Activated T-helper 17 cell treated with anti-CD3 and anti-CD28 coated beads, Interleukin-2, amount 50 U/mL, for 72 hours (primary cell): ENCODE measurements at regions not wholly inside any gene's neighbourhood (a gene's known extent, or its start where the extent isn't known, plus 50 kb on each side); places are given as distances from the start of the nearest gene placed in this dataset.

ENCODE experiments used
- ATAC-seq: fragments of 150-1000 bp; cut with Tn5 transposase; replicated peaks from 2 replicates; pipeline ENCODE4 v1.10.0; 2021; ENCODE audit warnings: mild to moderate bottlenecking, moderate library complexity
- H3K27ac Mint-ChIP-seq: one replicate; pipeline ENCODE4 v1.8.0; 2022; ENCODE audit warnings: mixed read lengths
- H3K27me3 Mint-ChIP-seq: one replicate; pipeline ENCODE4 v1.8.0; 2022; ENCODE audit warnings: mixed read lengths
- H3K36me3 Mint-ChIP-seq: one replicate; pipeline ENCODE4 v1.8.0; 2022; ENCODE audit warnings: low read depth, mild to moderate bottlenecking, mixed read lengths
- H3K4me1 Mint-ChIP-seq: one replicate; pipeline ENCODE4 v1.8.0; 2022; ENCODE audit warnings: mixed read lengths
- H3K4me3 Mint-ChIP-seq: one replicate; pipeline ENCODE4 v1.8.0; 2022; ENCODE audit warnings: mild to moderate bottlenecking, mixed read lengths
- H3K9me3 Mint-ChIP-seq: one replicate; pipeline ENCODE4 v1.8.0; 2022; ENCODE audit warnings: mixed read lengths

DNA sequence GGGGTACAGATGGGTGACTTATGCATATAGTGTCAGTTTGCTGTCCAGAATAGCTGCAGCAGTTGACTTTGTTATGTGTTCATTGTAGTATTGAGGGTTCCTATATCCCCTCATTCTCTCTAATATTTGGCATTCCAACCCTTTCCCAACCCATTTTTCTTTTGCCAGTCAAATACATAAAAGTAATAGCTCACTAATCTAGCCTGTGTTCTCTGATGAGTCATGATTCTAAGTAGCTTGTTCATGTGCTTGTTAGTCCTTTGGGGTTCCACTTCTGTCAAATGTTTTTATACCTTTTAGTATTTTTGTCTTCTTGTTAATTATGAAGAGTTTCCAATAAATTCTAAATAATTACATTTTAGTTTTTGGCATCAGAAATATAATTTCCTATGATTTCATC, 99.2 kb upstream of the MROH9 start:
- ATAC-seq, result no peak
- Mint-ChIP-seq H3K27me3 (peaks cover 7% of the 10 kb centered on the region), H3K36me3 (no peaks in the 10 kb centered on the region), H3K9me3 (no peaks in the 10 kb centered on the region), H3K4me3 (no peak overlapping the region), H3K27ac (no peak overlapping the region), H3K4me1 (no peaks in the 10 kb centered on the region)

DNA sequence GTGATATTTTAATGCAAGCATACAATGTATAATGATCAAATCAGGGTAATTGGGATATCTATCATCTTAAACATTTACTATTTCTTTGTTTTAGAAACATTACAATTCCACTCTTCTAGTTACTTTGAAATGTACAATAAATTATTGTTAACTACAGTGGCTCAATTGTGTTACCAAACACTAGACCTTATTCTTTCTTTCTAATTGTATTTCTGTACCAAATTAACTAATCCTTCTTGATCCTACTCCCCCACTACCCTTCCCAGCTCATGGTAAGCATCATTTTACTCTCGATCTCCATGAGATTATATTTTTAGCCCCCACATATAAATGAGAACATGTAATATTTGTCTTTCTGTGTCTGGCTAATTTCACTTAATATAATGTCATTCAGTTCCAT, 95.0 kb upstream of the MROH9 start:
- no peak overlapping the region for H3K27ac Mint-ChIP-seq
- no peak for ATAC-seq
- H3K36me3 Mint-ChIP-seq, result no peaks in the 10 kb centered on the region
- H3K9me3 Mint-ChIP-seq, result no peaks in the 10 kb centered on the region
- H3K4me3 Mint-ChIP-seq, result no peak overlapping the region
- H3K27me3 Mint-ChIP-seq, result peaks cover 7% of the 10 kb centered on the region
- no peaks in the 10 kb centered on the region for H3K4me1 Mint-ChIP-seq

DNA sequence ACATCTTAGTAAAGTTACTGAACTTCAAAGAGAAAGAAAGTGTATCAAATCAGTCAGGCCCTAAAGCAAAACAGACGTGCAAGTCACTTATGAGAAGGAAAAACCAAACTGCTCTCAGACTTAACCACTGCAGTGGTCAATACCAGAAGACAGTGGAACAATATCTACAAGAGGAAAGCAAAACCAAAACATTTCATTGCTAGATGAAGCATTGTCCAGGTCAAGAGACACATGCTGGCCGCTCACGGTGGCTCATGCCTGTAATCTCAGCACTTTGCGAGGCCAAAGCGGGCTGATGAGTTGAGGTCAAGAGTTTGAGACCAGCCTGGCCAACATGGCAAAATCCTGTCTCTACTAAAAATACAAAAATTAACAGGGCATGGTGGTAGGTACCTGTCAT, 82.0 kb upstream of the MROH9 start:
- peaks cover 34% of the 10 kb centered on the region for H3K27me3 Mint-ChIP-seq
- ATAC-seq, result peak; percentile 12
- H3K9me3 Mint-ChIP-seq, result peaks cover 4% of the 10 kb centered on the region
- no peak overlapping the region for H3K27ac Mint-ChIP-seq
- no peak overlapping the region for H3K4me3 Mint-ChIP-seq
- H3K4me1 Mint-ChIP-seq, result no peaks in the 10 kb centered on the region
- H3K36me3 Mint-ChIP-seq, result no peaks in the 10 kb centered on the region

DNA sequence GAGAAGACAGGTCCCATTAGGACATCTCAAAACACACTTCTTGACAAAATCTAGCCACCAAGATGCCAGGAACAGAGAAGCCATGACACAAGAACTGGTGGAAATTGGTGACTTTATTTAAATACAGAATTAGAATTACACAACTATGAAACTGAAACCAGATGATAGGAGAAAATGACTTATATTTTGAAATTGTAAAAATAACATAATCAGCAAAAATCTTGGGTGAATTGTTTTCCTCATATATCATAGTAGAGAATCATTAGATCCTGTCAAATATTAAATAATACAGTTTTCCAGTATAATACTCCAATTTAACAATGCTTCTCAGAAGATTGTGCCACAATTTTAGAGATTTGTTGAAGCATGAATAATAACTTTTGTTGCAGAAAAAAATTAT, 81.5 kb upstream of the MROH9 start:
- Mint-ChIP-seq H3K9me3 (peaks cover 6% of the 10 kb centered on the region), H3K27me3 (peaks cover 39% of the 10 kb centered on the region), H3K4me3 (no peak overlapping the region), H3K27ac (no peak overlapping the region), H3K36me3 (no peaks in the 10 kb centered on the region), H3K4me1 (no peaks in the 10 kb centered on the region)
- ATAC-seq, result no peak

DNA sequence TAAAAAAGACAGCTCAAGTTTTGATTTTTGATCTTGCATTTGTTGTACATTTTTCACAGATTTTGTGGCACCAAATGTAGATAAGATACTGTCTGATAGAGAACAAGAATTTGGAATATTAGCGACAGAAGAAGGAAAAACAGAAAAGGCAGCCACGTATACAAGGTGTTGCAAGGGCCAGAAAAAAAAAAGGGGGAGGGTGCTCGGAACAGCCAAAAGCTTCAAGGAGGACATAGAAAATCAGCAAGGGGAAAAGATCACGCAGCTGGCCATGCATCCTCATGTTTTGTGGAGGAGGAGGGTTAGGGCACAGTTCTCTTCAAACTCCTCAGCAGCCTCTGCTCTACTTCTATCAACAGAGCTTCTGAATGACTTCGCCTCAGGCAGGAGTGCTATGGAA, 80.7 kb upstream of the MROH9 start:
- no peak overlapping the region for H3K4me3 Mint-ChIP-seq
- no peak for ATAC-seq

DNA sequence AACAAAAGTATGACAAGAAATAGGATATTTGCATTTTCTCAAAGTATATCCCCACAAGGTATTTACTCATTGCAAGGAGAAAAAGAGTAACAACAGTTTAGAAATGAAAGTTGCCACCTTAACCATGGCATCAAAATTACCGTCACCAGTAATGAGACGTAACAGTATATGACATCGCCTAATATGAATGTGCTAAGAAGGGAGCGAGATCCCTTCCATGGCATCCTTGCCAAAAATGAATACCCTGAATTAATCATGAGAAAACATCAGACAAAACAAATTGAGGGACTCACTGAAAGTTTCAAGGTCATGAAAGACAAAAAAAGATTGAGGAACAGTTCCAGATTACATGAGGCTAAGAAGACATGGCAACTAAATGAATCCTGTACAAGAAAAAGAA, 78.9 kb upstream of the MROH9 start:
- Mint-ChIP-seq H3K4me1 (no peaks in the 10 kb centered on the region), H3K9me3 (peaks cover 4% of the 10 kb centered on the region), H3K4me3 (no peak overlapping the region), H3K36me3 (no peaks in the 10 kb centered on the region), H3K27me3 (peaks cover 28% of the 10 kb centered on the region), H3K27ac (no peak overlapping the region)
- no peak for ATAC-seq

More for the DNA sequence above, 80.7 kb upstream of the MROH9 start:
- Mint-ChIP-seq H3K27me3 (peaks cover 34% of the 10 kb centered on the region), H3K36me3 (no peaks in the 10 kb centered on the region), H3K4me1 (no peaks in the 10 kb centered on the region), H3K9me3 (peaks cover 7% of the 10 kb centered on the region), H3K27ac (no peak overlapping the region)

DNA sequence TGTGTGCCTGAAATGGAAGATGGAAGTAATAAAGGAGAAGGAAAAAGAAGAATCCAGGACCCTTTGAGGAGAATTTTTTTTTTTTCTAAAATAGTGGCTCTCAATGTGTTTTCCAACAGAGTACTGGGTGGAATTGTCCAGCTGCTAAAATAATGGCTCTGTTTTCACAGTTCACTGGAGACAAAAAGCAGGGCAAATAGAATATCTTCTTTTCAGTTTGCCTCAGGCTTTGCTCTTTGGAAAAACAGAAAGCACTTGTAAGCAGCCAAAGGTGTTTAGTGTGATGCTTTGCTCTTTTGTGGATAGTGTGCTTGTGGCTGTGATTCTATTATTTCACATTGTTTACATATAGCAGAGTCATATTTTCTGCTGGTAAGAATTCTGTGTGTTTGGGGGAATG, 77.4 kb upstream of the MROH9 start:
- Mint-ChIP-seq H3K4me3 (no peak overlapping the region), H3K9me3 (peaks cover 4% of the 10 kb centered on the region), H3K27ac (no peak overlapping the region), H3K36me3 (no peaks in the 10 kb centered on the region), H3K27me3 (peaks cover 27% of the 10 kb centered on the region), H3K4me1 (no peaks in the 10 kb centered on the region)
- ATAC-seq, result no peak

DNA sequence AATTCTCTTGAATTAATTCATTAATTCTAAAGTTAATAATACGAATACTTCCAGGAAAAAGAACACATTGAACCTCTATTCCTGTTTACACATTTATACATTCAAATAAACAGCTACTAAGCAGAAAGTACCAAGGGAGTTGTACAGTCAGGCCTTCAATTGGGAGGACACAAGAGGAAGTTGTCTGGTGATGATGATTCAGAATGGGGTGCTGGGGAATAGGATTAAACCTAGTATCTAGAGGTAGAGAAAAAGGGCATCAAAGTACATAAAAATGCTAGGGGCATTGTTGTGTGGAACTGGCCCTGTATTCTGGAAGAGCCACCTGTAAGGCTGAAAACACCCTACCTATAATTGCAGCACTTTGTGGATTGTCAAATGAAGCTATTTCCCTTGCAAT, 71.7 kb upstream of the MROH9 start:
- Mint-ChIP-seq H3K36me3 (no peaks in the 10 kb centered on the region), H3K27me3 (peaks cover 10% of the 10 kb centered on the region), H3K4me3 (no peak overlapping the region), H3K9me3 (peaks cover 4% of the 10 kb centered on the region), H3K4me1 (no peaks in the 10 kb centered on the region), H3K27ac (no peak overlapping the region)
- no peak for ATAC-seq

DNA sequence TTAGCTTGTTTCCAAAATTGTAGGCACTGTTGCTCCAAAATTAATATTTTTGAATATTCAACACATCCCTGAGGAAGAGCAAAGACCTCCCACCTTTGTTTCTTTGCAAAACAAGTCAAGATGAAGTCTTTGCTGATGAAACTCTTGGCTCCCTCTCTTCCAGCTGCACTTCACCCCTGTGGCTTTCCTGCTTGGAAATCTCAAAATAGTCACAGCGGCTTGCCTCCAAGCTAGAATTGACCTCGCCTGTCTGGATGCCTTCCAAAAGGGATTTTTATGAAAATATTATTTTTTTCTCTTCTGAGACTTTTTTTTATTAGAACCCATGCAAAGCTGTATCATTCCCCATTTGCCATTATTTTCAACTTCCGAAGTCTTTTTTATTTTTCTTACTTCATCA, 71.1 kb upstream of the MROH9 start:
- Mint-ChIP-seq H3K36me3 (no peaks in the 10 kb centered on the region), H3K9me3 (no peaks in the 10 kb centered on the region), H3K27ac (no peak overlapping the region), H3K4me1 (no peaks in the 10 kb centered on the region), H3K4me3 (no peak overlapping the region), H3K27me3 (peaks cover 6% of the 10 kb centered on the region)
- ATAC-seq, result no peak

DNA sequence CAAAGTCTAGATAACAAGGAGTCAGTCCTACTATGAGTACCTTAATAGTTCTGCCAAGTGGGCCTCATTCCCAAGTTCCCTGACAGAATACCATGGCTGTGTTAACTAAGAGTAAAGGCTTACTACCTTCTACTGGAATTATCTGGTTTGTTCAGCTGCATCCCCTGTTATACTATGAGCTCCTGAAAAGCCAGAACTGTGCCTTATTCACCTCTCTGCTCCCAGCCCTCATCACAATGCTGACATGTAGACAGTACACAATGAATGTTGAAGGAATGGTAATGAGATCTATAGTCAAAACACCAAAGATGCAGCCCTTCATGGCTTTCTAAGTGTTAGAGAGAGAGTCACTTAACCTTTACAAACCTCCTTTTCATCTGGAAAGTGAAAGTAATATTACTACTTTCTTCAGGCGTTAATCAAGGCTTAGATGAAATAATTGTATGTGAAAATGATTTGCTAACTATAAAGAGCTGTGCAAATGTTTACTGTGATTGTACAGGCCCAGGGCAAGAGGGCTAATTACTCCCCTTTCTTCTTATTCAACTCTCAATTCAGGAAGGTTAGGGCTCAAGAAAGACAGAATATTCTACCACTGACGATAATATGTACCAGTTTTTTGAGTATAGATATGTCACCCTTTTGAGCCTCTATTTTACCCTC, 70.3 kb upstream of the MROH9 start:
- Mint-ChIP-seq H3K9me3 (no peaks in the 10 kb centered on the region), H3K27me3 (peaks cover 10% of the 10 kb centered on the region), H3K27ac (no peak overlapping the region), H3K36me3 (no peaks in the 10 kb centered on the region), H3K4me3 (no peak overlapping the region), H3K4me1 (no peaks in the 10 kb centered on the region)
- no peak for ATAC-seq

DNA sequence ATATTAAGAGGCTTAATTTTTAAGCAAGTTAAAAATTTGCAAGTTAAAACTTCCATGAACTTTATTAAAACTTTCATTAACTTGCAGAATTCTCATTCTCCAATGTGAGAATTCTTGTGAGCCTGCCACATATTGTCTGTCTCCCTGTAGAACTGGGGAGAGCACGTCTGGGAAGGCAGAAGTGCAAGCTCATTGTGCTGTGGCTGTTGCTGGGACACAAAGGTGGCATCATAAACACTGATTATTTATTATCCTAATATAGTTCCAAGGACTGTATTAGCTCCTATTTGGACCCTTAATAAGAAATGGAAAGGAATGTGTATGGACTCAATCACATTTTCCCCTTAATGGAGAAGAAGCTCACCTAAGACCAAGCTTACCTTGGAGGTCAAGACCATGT, 68.7 kb upstream of the MROH9 start:
- ATAC-seq, result no peak
- Mint-ChIP-seq H3K9me3 (no peaks in the 10 kb centered on the region), H3K27me3 (peaks cover 13% of the 10 kb centered on the region), H3K4me1 (no peaks in the 10 kb centered on the region), H3K36me3 (no peaks in the 10 kb centered on the region), H3K4me3 (no peak overlapping the region), H3K27ac (no peak overlapping the region)

DNA sequence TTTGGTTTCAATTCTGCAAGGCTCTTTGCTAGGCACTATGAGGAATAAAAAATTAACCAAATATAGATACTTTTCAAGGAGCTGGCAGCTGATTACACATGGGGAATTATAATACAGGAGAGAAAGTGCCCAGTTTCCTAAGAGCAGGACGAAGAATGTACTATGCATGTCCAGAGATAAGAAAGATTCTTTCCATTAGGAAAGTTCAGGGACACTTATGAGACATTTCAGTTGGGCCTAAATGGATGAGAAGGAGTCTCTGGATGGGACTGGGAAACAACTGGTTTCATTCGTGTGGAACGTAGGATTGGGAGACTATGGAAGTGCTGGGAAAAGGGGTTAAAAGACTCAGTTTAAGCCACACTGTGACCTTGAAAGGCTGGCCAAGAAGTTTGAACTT, 63.5 kb upstream of the MROH9 start:
- Mint-ChIP-seq H3K36me3 (no peaks in the 10 kb centered on the region), H3K4me3 (no peak overlapping the region), H3K9me3 (no peaks in the 10 kb centered on the region), H3K4me1 (no peaks in the 10 kb centered on the region), H3K27me3 (peaks cover 31% of the 10 kb centered on the region), H3K27ac (no peak overlapping the region)
- no peak for ATAC-seq

DNA sequence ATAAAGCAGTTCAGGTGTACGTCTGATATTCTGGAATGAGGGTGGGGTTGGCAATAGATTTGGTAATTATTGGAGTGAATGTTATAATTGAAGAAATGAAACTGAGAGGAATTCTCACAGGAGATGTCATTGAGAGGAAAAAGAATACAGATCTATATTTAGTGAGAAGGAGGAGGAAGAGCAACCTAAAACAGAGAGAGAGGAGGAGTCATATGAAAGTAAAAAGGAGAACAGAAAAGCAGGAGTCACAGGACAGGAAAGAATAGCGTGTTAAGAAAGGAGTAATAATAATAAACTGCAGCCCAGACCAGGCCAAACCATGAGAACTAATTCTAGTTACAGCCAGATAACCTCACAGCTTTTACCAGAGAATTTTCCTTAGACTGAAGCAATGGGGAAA, 62.7 kb upstream of the MROH9 start:
- Mint-ChIP-seq H3K4me3 (no peak overlapping the region), H3K9me3 (no peaks in the 10 kb centered on the region), H3K4me1 (no peaks in the 10 kb centered on the region), H3K27me3 (peaks cover 29% of the 10 kb centered on the region), H3K36me3 (no peaks in the 10 kb centered on the region), H3K27ac (no peak overlapping the region)
- ATAC-seq, result no peak

DNA sequence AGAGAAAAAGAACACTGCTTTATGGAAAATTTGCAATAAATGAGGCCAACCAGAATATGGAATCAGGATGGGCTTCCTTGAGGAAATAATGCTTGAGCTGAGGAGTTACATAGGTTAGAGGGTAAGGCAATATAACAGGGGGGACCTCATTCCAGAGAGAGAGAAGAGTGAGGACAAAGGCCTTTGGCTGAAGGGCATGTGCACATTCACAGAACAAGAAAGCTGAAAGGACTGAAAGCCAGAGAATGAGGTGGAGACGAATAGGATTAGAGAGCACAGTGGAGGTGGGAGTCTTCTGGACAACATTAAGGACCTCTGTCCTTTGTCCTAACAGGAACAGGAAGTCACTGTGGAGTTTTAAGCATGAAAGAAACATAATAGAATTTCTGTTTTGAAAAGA, 60.7 kb upstream of the MROH9 start:
- H3K27me3 Mint-ChIP-seq, result peaks cover 28% of the 10 kb centered on the region
- no peaks in the 10 kb centered on the region for H3K36me3 Mint-ChIP-seq
- no peak overlapping the region for H3K27ac Mint-ChIP-seq
- no peak for ATAC-seq
- no peaks in the 10 kb centered on the region for H3K4me1 Mint-ChIP-seq
- no peak overlapping the region for H3K4me3 Mint-ChIP-seq
- no peaks in the 10 kb centered on the region for H3K9me3 Mint-ChIP-seq

DNA sequence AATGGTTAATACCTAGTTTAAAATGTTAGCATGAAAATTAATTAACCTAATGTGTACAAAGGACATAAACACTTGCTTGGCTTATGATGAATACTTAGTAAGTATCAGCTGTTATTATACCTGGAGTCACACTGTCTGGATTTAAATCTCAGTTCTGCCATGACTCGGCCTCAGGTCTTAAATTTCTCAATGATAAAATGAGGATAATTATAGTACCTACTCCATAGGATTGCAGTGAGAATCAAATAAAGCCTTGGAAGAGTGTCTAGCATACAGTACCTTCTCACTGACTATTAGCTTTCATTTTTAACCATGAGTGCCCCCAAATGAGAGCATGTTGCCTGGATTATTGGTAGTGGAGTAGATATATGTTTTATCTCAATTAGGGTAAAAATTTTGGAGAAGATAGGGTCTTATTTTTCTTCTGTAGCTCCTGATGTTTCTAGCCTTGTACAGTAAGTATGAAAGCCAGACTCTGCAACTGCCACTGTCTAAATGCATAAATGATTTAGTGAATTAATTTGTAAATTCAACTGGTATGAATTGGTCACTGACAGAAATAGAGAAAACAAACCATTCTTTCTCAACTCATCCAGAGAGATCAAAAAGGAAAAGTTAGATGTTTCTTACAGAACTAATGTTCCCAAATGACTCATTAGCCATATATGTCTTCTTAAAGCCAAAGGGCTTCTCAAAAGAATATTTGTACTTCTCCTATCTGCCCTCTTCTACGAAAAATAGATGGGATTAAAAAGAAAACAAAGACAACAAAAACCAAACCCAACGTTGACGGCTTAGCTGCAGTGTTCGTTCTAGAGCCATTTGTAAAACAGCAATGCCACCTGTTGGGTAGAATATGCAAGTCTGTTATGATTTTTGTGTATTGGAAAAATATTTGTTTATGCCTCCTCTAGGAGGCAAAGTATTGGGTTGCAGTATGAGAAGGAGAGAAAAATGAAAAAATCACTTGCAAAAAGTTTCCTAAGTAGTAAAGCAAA, 53.8 kb upstream of the MROH9 start:
- ATAC-seq, result no peak
- no peaks in the 10 kb centered on the region for H3K4me1 Mint-ChIP-seq
- H3K4me3 Mint-ChIP-seq, result no peak overlapping the region
- no peaks in the 10 kb centered on the region for H3K9me3 Mint-ChIP-seq
- H3K27me3 Mint-ChIP-seq, result peaks cover 9% of the 10 kb centered on the region
- no peak overlapping the region for H3K27ac Mint-ChIP-seq
- no peaks in the 10 kb centered on the region for H3K36me3 Mint-ChIP-seq
